SK-N-SH treated with all-trans-retinoic acid at 6 μM for 48 hours (cell line): ENCODE measurements at regions not wholly inside any gene's neighbourhood (a gene's known extent, or its start where the extent isn't known, plus 50 kb on each side); places are given as distances from the start of the nearest gene placed in this dataset.

ENCODE experiments used
- ATAC-seq: fragments of 200-7000 bp; cut with Tn5 transposase; 3 replicates; pipeline ENCODE4 v1.9.1; 2020; ENCODE audit warnings: mild to moderate bottlenecking, moderate library complexity
- ARNTL ChIP-seq: fragments of 450-650 bp; formaldehyde crosslinking; IDR thresholded peaks from 2 replicates; pipeline ENCODE4 v1.5.0; 2020; ENCODE audit warnings: low read depth, mild to moderate bottlenecking, moderate library complexity, borderline replicate concordance
- CSDC2 ChIP-seq: fragments of 250-450 bp; sonication (Bioruptor Pico); IDR thresholded peaks from 2 replicates; pipeline ENCODE4 v1.5.0; 2020; ENCODE audit warnings: mild to moderate bottlenecking, moderate library complexity
- ESRRG ChIP-seq: fragments of 250-450 bp; sonication (Bioruptor Pico); IDR thresholded peaks from 2 replicates; pipeline ENCODE4 v1.6.1; 2021; ENCODE audit warnings: mild to moderate bottlenecking
- OSR1 ChIP-seq: fragments of 250-450 bp; sonication (Bioruptor Pico); IDR thresholded peaks from 2 replicates; pipeline ENCODE4 v1.8.0; 2022; ENCODE audit warnings: moderate library complexity, mild to moderate bottlenecking, inconsistent platforms
- PPARA ChIP-seq: fragments of 250-450 bp; sonication (Bioruptor Pico); IDR thresholded peaks from 2 replicates; pipeline ENCODE4 v1.5.0; 2020; ENCODE audit warnings: mild to moderate bottlenecking, borderline replicate concordance
- RARB ChIP-seq: fragments of 250-450 bp; sonication (Bioruptor Pico); IDR thresholded peaks from 2 replicates; pipeline ENCODE4 v1.8.0; 2021; ENCODE audit warnings: mild to moderate bottlenecking, moderate library complexity
- SNAI2 ChIP-seq: fragments of 250-450 bp; sonication (Bioruptor Pico); IDR thresholded peaks from 2 replicates; pipeline ENCODE4 v1.5.0; 2020; ENCODE audit warnings: mild to moderate bottlenecking, moderate library complexity
- TCF4 ChIP-seq: fragments of 250-450 bp; sonication (Bioruptor Pico); IDR thresholded peaks from 2 replicates; pipeline ENCODE4 v1.8.0; 2021; ENCODE audit warnings: mild to moderate bottlenecking, moderate library complexity, borderline replicate concordance
- TOX ChIP-seq: fragments of 250-450 bp; sonication (Bioruptor Pico); IDR thresholded peaks from 2 replicates; pipeline ENCODE4 v1.8.0; 2021; ENCODE audit warnings: mild to moderate bottlenecking, moderate library complexity, borderline replicate concordance
- ZC3H10 ChIP-seq: fragments of 250-450 bp; sonication (Bioruptor Pico); IDR thresholded peaks from 2 replicates; pipeline ENCODE4 v1.5.1; 2021; ENCODE audit warnings: mild to moderate bottlenecking, moderate library complexity
- ZFP3 ChIP-seq: fragments of 250-450 bp; sonication (Bioruptor Pico); IDR thresholded peaks from 2 replicates; pipeline ENCODE4 v1.5.0; 2020; ENCODE audit warnings: mild to moderate bottlenecking, moderate library complexity
- ZFP30 ChIP-seq: fragments of 450-650 bp; formaldehyde crosslinking; IDR thresholded peaks from 2 replicates; pipeline ENCODE4 v1.5.0; 2022; ENCODE audit warnings: mild to moderate bottlenecking, moderate library complexity
- ZNF565 ChIP-seq: fragments of 450-650 bp; formaldehyde crosslinking; conservative IDR thresholded peaks from 2 replicates; pipeline ENCODE4 v1.5.0; 2020; ENCODE audit warnings: low read depth, mild to moderate bottlenecking, moderate library complexity
- ZNF8 ChIP-seq: fragments of 450-650 bp; formaldehyde crosslinking; IDR thresholded peaks from 2 replicates; pipeline ENCODE4 v1.5.0; 2020; ENCODE audit warnings: mild to moderate bottlenecking, moderate library complexity
- TF ChIP-seq, protein P1 (sequence below): fragments of 250-450 bp; sonication (Bioruptor Pico); IDR thresholded peaks from 2 replicates; pipeline ENCODE4 v1.5.0; 2020; ENCODE audit warnings: mild to moderate bottlenecking, moderate library complexity
- TF ChIP-seq, protein P2 (sequence below): fragments of 250-450 bp; sonication (Bioruptor Pico); IDR thresholded peaks from 2 replicates; pipeline ENCODE4 v1.8.0; 2020; ENCODE audit warnings: mild to moderate bottlenecking, moderate library complexity, borderline replicate concordance
- TF ChIP-seq, protein P3 (sequence below): fragments of 250-450 bp; sonication (Bioruptor Pico); IDR thresholded peaks from 2 replicates; pipeline ENCODE4 v1.5.1; 2020; ENCODE audit warnings: low read depth, mild to moderate bottlenecking, moderate library complexity
- TF ChIP-seq, protein P4 (sequence below): fragments of 250-450 bp; sonication (Bioruptor Pico); IDR thresholded peaks from 2 replicates; pipeline ENCODE4 v1.8.0; 2021; ENCODE audit warnings: low read depth, mild to moderate bottlenecking, moderate library complexity, borderline replicate concordance
- TF ChIP-seq, protein P5 (sequence below): fragments of 250-450 bp; sonication (Bioruptor Pico); IDR thresholded peaks from 2 replicates; pipeline ENCODE4 v1.5.1; 2021; ENCODE audit warnings: mild to moderate bottlenecking, moderate library complexity

DNA sequence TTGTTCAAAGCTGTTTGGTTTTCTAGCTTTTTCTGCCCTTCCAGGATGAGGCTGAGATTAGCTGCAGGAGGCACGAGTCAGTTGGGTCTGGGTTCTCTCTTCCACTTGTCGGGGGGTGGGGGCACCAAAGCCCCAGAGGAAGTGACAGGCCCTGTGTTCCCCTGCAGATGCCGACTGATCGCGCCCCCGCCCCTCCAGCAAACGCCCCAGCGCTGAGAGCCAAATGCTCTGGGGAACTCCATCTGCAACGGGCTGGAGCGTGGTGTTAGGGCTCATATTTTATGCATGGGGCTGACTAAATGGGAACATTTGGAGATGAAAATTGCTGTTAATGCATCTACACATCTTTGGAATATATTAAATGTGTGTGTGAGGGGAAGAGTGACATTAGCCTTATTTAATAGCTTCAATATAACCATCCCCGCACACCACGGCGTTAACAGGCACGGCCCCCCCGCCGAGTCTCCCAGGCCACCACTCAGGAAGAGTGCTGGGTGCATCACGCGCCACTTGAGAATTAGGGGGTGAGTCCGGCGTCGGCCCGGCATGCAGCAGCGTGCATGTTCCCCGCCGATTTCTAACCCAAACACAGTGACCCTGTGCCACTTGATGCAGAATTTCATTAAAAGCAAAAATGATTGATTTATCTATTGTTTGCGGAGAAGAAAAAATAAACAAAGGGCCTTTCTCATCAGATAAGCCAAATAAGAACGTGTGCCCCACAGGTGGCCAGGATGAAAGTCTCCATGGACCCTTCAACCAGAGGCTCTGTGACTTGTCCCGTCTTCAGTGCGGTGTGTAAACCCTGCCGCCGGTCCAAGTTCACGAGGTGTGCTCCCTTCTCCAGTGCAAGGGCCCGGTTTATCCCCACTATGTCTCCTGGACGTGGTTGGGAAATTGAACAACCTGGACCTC, 165.0 kb upstream of the RTL1 start:
- no peak for TF ChIP-seq ARNTL (CRISPR knock-in tag)
- no peak for TF ChIP-seq ZNF565 (CRISPR knock-in tag)
- TF ChIP-seq, protein P1, sequence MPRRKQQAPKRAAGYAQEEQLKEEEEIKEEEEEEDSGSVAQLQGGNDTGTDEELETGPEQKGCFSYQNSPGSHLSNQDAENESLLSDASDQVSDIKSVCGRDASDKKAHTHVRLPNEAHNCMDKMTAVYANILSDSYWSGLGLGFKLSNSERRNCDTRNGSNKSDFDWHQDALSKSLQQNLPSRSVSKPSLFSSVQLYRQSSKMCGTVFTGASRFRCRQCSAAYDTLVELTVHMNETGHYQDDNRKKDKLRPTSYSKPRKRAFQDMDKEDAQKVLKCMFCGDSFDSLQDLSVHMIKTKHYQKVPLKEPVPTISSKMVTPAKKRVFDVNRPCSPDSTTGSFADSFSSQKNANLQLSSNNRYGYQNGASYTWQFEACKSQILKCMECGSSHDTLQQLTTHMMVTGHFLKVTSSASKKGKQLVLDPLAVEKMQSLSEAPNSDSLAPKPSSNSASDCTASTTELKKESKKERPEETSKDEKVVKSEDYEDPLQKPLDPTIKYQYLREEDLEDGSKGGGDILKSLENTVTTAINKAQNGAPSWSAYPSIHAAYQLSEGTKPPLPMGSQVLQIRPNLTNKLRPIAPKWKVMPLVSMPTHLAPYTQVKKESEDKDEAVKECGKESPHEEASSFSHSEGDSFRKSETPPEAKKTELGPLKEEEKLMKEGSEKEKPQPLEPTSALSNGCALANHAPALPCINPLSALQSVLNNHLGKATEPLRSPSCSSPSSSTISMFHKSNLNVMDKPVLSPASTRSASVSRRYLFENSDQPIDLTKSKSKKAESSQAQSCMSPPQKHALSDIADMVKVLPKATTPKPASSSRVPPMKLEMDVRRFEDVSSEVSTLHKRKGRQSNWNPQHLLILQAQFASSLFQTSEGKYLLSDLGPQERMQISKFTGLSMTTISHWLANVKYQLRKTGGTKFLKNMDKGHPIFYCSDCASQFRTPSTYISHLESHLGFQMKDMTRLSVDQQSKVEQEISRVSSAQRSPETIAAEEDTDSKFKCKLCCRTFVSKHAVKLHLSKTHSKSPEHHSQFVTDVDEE (CRISPR knock-in tag) = no peak
- TF ChIP-seq ESRRG (CRISPR knock-in tag) = no peak
- TF ChIP-seq, protein P2, sequence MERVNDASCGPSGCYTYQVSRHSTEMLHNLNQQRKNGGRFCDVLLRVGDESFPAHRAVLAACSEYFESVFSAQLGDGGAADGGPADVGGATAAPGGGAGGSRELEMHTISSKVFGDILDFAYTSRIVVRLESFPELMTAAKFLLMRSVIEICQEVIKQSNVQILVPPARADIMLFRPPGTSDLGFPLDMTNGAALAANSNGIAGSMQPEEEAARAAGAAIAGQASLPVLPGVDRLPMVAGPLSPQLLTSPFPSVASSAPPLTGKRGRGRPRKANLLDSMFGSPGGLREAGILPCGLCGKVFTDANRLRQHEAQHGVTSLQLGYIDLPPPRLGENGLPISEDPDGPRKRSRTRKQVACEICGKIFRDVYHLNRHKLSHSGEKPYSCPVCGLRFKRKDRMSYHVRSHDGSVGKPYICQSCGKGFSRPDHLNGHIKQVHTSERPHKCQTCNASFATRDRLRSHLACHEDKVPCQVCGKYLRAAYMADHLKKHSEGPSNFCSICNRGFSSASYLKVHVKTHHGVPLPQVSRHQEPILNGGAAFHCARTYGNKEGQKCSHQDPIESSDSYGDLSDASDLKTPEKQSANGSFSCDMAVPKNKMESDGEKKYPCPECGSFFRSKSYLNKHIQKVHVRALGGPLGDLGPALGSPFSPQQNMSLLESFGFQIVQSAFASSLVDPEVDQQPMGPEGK = no peak
- TF ChIP-seq, protein P3, sequence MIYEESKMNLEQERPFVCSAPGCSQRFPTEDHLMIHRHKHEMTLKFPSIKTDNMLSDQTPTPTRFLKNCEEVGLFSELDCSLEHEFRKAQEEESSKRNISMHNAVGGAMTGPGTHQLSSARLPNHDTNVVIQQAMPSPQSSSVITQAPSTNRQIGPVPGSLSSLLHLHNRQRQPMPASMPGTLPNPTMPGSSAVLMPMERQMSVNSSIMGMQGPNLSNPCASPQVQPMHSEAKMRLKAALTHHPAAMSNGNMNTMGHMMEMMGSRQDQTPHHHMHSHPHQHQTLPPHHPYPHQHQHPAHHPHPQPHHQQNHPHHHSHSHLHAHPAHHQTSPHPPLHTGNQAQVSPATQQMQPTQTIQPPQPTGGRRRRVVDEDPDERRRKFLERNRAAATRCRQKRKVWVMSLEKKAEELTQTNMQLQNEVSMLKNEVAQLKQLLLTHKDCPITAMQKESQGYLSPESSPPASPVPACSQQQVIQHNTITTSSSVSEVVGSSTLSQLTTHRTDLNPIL = no peak
- no peak for TF ChIP-seq RARB (CRISPR knock-in tag)
- TF ChIP-seq, protein P4, sequence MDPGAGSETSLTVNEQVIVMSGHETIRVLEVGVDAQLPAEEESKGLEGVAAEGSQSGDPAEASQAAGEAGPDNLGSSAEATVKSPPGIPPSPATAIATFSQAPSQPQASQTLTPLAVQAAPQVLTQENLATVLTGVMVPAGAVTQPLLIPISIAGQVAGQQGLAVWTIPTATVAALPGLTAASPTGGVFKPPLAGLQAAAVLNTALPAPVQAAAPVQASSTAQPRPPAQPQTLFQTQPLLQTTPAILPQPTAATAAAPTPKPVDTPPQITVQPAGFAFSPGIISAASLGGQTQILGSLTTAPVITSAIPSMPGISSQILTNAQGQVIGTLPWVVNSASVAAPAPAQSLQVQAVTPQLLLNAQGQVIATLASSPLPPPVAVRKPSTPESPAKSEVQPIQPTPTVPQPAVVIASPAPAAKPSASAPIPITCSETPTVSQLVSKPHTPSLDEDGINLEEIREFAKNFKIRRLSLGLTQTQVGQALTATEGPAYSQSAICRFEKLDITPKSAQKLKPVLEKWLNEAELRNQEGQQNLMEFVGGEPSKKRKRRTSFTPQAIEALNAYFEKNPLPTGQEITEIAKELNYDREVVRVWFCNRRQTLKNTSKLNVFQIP (CRISPR knock-in tag) = no peak
- no peak for TF ChIP-seq ZFP3
- TF ChIP-seq TCF4 (CRISPR knock-in tag) = no peak
- no peak for TF ChIP-seq CSDC2 (CRISPR knock-in tag)
- TF ChIP-seq PPARA (CRISPR knock-in tag) = no peak
- TF ChIP-seq SNAI2 (CRISPR knock-in tag) = no peak
- no peak for TF ChIP-seq TOX (CRISPR knock-in tag)
- TF ChIP-seq OSR1 (CRISPR knock-in tag) = no peak
- no peak for TF ChIP-seq ZFP30 (CRISPR knock-in tag)
- TF ChIP-seq, protein P5, sequence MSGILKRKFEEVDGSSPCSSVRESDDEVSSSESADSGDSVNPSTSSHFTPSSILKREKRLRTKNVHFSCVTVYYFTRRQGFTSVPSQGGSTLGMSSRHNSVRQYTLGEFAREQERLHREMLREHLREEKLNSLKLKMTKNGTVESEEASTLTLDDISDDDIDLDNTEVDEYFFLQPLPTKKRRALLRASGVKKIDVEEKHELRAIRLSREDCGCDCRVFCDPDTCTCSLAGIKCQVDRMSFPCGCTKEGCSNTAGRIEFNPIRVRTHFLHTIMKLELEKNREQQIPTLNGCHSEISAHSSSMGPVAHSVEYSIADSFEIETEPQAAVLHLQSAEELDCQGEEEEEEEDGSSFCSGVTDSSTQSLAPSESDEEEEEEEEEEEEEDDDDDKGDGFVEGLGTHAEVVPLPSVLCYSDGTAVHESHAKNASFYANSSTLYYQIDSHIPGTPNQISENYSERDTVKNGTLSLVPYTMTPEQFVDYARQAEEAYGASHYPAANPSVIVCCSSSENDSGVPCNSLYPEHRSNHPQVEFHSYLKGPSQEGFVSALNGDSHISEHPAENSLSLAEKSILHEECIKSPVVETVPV (CRISPR knock-in tag) = no peak
- TF ChIP-seq ZC3H10 (CRISPR knock-in tag) = no peak
- no peak for TF ChIP-seq ZNF8 (CRISPR knock-in tag)
- no peak for ATAC-seq

DNA sequence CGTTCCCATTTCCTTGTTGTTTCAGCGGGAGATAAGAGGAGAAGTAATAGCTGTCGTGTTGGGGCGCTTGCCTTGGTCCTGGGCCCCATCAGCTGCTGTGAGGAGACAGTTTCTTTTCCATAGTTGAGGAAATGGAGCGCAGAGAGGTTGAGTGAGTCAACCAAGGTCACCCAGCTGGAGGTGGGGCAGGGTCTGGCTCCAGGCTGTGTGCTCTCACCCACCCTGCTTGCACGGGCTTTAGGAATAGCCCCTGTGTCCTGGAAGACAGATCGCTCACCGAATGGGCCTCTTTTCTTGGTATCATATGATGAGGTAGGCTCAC, 165.7 kb upstream of the RTL1 start:
- TF ChIP-seq RARB (CRISPR knock-in tag) (no peak), ZC3H10 (CRISPR knock-in tag) (no peak)
- TF ChIP-seq, protein P5 (CRISPR knock-in tag) = no peak
- no peak for ATAC-seq
